ENCODE measurements at regions not wholly inside any gene's neighbourhood (a gene's known extent, or its start where the extent isn't known, plus 50 kb on each side); places are given as distances from the start of the nearest gene placed in this dataset.

- H3K4me1 ChIP-seq, result no peaks in the 10 kb centered on the region
- no peak overlapping the region for H3K27ac ChIP-seq
- no peak for TF ChIP-seq CTCF (IDR thresholded peaks at IDR 0.05)
- no peak for TF ChIP-seq POLR2A (IDR thresholded peaks at IDR 0.05)
- TF ChIP-seq POLR2AphosphoS5 (IDR thresholded peaks at IDR 0.05), result no peak
- H3K9me3 ChIP-seq, result no peaks in the 10 kb centered on the region
- DNase-seq (ENCODE audit: low spot score in 2 of 2), result no peak
- H3K27me3 ChIP-seq, result no peaks in the 10 kb centered on the region
- intact Hi-C loops (cut with DNase I; ENCODE audit: low total_unique reads), result no loop called here
- no peaks in the 10 kb centered on the region for H3K36me3 ChIP-seq
- no peak overlapping the region for H3K4me3 ChIP-seq
These were observed 391.6 kb upstream of the CHD1 start for GRCh38 chr5:99320436-99320835.

GRCh38 chr5:99317136-99317535, 388.3 kb upstream of the CHD1 start:
- TF ChIP-seq POLR2AphosphoS5 (IDR thresholded peaks at IDR 0.05), result no peak
- H3K36me3 ChIP-seq, result no peaks in the 10 kb centered on the region
- no peak overlapping the region for H3K27ac ChIP-seq
- DNase-seq (ENCODE audit: low spot score in 2 of 2), result no peak
- H3K9me3 ChIP-seq, result no peaks in the 10 kb centered on the region
- no peak overlapping the region for H3K4me3 ChIP-seq
- intact Hi-C loops (cut with DNase I; ENCODE audit: low total_unique reads), result no loop called here
- no peaks in the 10 kb centered on the region for H3K27me3 ChIP-seq
- no peaks in the 10 kb centered on the region for H3K4me1 ChIP-seq

- Histone ChIP-seq H3K27me3 (no peaks in the 10 kb centered on the region), H3K4me3 (no peak overlapping the region), H3K9me3 (no peaks in the 10 kb centered on the region), H3K27ac (no peak overlapping the region), H3K36me3 (no peaks in the 10 kb centered on the region), H3K4me1 (no peaks in the 10 kb centered on the region)
- TF ChIP-seq POLR2AphosphoS5 (IDR thresholded peaks at IDR 0.05) (no peak), POLR2A (IDR thresholded peaks at IDR 0.05) (no peak), CTCF (IDR thresholded peaks at IDR 0.05) (no peak)
- intact Hi-C loops (cut with DNase I; ENCODE audit: low total_unique reads), result no loop called here
- DNase-seq (ENCODE audit: low spot score in 2 of 2), result no peak
These were observed 387.7 kb upstream of the CHD1 start for GRCh38 chr5:99316484-99316883.

GRCh38 chr5:99315413-99316183, 386.8 kb upstream of the CHD1 start:
- Histone ChIP-seq H3K36me3 (no peaks in the 10 kb centered on the region), H3K4me3 (no peak overlapping the region), H3K27me3 (no peaks in the 10 kb centered on the region), H3K9me3 (no peaks in the 10 kb centered on the region), H3K27ac (no peak overlapping the region), H3K4me1 (no peaks in the 10 kb centered on the region)
- TF ChIP-seq POLR2A (IDR thresholded peaks at IDR 0.05) (no peak), CTCF (IDR thresholded peaks at IDR 0.05) (no peak), POLR2AphosphoS5 (IDR thresholded peaks at IDR 0.05) (no peak)
- intact Hi-C loops (cut with DNase I; ENCODE audit: low total_unique reads), result no loop called here
- DNase-seq (ENCODE audit: low spot score in 2 of 2), result no peak

GRCh38 chr5:99314721-99315120, 385.9 kb upstream of the CHD1 start:
- no peak overlapping the region for H3K27ac ChIP-seq
- no peaks in the 10 kb centered on the region for H3K27me3 ChIP-seq
- no peaks in the 10 kb centered on the region for H3K4me1 ChIP-seq
- no peak for DNase-seq (ENCODE audit: low spot score in 2 of 2)
- H3K36me3 ChIP-seq, result no peaks in the 10 kb centered on the region
- H3K4me3 ChIP-seq, result no peak overlapping the region
- intact Hi-C loops (cut with DNase I; ENCODE audit: low total_unique reads), result no loop called here
- no peaks in the 10 kb centered on the region for H3K9me3 ChIP-seq
- no peak for TF ChIP-seq POLR2A (IDR thresholded peaks at IDR 0.05)
- no peak for TF ChIP-seq CTCF (IDR thresholded peaks at IDR 0.05)
- no peak for TF ChIP-seq POLR2AphosphoS5 (IDR thresholded peaks at IDR 0.05)
